ENCODE measurements at regions not wholly inside any gene's neighbourhood (a gene's known extent, or its start where the extent isn't known, plus 50 kb on each side); places are given as distances from the start of the nearest gene placed in this dataset.

GRCh38 chr3:105944721-105945120 is 75.9 kb upstream of the CBLB start:
- Mint-ChIP-seq H3K27ac (ENCODE audit: low read depth, unreplicated experiment) (peak overlapping the region; percentile 19), H3K4me3 (ENCODE audit: unreplicated experiment) (no peak overlapping the region), H3K4me1 (ENCODE audit: insufficient read depth, unreplicated experiment) (peaks cover 8% of the 10 kb centered on the region), H3K36me3 (ENCODE audit: insufficient read depth, unreplicated experiment) (no peaks in the 10 kb centered on the region), H3K27me3 (ENCODE audit: insufficient read depth, unreplicated experiment) (no peaks in the 10 kb centered on the region), H3K9me3 (ENCODE audit: unreplicated experiment) (no peaks in the 10 kb centered on the region)
- ChIA-PET POLR2A (interaction anchor here (0.6 to 1.2 kb wide), 4 partner anchors 14 to 564 kb away, joined by 3 read pairs; partner anchors contain the start of gene CBLB), CTCF (interaction anchor here (0.5 kb wide), 1 partner anchor 21 kb away, joined by 3 read pairs; no protein-coding TSS in a partner anchor)
- DNase-seq (ENCODE audit: unreplicated experiment): peak; percentile 47
- TF ChIP-seq CTCF (IDR thresholded peaks at IDR 0.05; ENCODE audit: unreplicated experiment): no peak
- no TSS peak for BruUV-seq (replicated peaks)
- intact Hi-C loops (cut with micrococcal nuclease): no loop called here

GRCh38 chr3:105948101-105948500 is 79.3 kb upstream of the CBLB start:
- H3K9me3 Mint-ChIP-seq (ENCODE audit: unreplicated experiment): no peaks in the 10 kb centered on the region
- no TSS peak for BruUV-seq (replicated peaks)
- H3K27me3 Mint-ChIP-seq (ENCODE audit: insufficient read depth, unreplicated experiment): no peaks in the 10 kb centered on the region
- POLR2A ChIA-PET: no interaction called here
- no peak overlapping the region for H3K4me3 Mint-ChIP-seq (ENCODE audit: unreplicated experiment)
- intact Hi-C loops (cut with micrococcal nuclease): no loop called here
- no peak for DNase-seq (ENCODE audit: unreplicated experiment)
- CTCF ChIA-PET: no interaction called here
- H3K36me3 Mint-ChIP-seq (ENCODE audit: insufficient read depth, unreplicated experiment): no peaks in the 10 kb centered on the region
- H3K27ac Mint-ChIP-seq (ENCODE audit: low read depth, unreplicated experiment): no peak overlapping the region
- peaks cover 8% of the 10 kb centered on the region for H3K4me1 Mint-ChIP-seq (ENCODE audit: insufficient read depth, unreplicated experiment)
- TF ChIP-seq CTCF (IDR thresholded peaks at IDR 0.05; ENCODE audit: unreplicated experiment): no peak

GRCh38 chr3:105950881-105951600 is 82.2 kb upstream of the CBLB start:
- Mint-ChIP-seq H3K27me3 (ENCODE audit: insufficient read depth, unreplicated experiment) (no peaks in the 10 kb centered on the region), H3K9me3 (ENCODE audit: unreplicated experiment) (no peaks in the 10 kb centered on the region), H3K4me3 (ENCODE audit: unreplicated experiment) (no peak overlapping the region), H3K27ac (ENCODE audit: low read depth, unreplicated experiment) (no peak overlapping the region), H3K36me3 (ENCODE audit: insufficient read depth, unreplicated experiment) (no peaks in the 10 kb centered on the region), H3K4me1 (ENCODE audit: insufficient read depth, unreplicated experiment) (no peaks in the 10 kb centered on the region)
- ChIA-PET CTCF (interaction anchor here (1.0 kb wide), 1 partner anchor 11 kb away, joined by 3 read pairs; no protein-coding TSS in a partner anchor), POLR2A (interaction anchor here (1.1 kb wide), 1 partner anchor 9 kb away, joined by 6 read pairs; no protein-coding TSS in a partner anchor)
- intact Hi-C loops (cut with micrococcal nuclease): no loop called here
- no TSS peak for BruUV-seq (replicated peaks)
- DNase-seq (ENCODE audit: unreplicated experiment): no peak
- no peak for TF ChIP-seq CTCF (IDR thresholded peaks at IDR 0.05; ENCODE audit: unreplicated experiment)

- Mint-ChIP-seq H3K27me3 (ENCODE audit: insufficient read depth, unreplicated experiment) (no peaks in the 10 kb centered on the region), H3K36me3 (ENCODE audit: insufficient read depth, unreplicated experiment) (no peaks in the 10 kb centered on the region), H3K9me3 (ENCODE audit: unreplicated experiment) (no peaks in the 10 kb centered on the region), H3K4me3 (ENCODE audit: unreplicated experiment) (no peak overlapping the region), H3K4me1 (ENCODE audit: insufficient read depth, unreplicated experiment) (peaks cover 6% of the 10 kb centered on the region), H3K27ac (ENCODE audit: low read depth, unreplicated experiment) (no peak overlapping the region)
- CTCF ChIA-PET: interaction anchor here (0.5 kb wide), 1 partner anchor 413 kb away, joined by 3 read pairs; no protein-coding TSS in a partner anchor
- DNase-seq (ENCODE audit: unreplicated experiment): no peak
- intact Hi-C loops (cut with micrococcal nuclease): no loop called here
- POLR2A ChIA-PET: no interaction called here
- no TSS peak for BruUV-seq (replicated peaks)
- TF ChIP-seq CTCF (IDR thresholded peaks at IDR 0.05; ENCODE audit: unreplicated experiment): no peak
Measured at GRCh38 chr3:105953831-105954230, 85.0 kb upstream of the CBLB start.
